ENCODE measurements at regions not wholly inside any gene's neighbourhood (a gene's known extent, or its start where the extent isn't known, plus 50 kb on each side); places are given as distances from the start of the nearest gene placed in this dataset.

- DNase-seq = no peak
Measured at GRCh38 chr4:3818371-3818770, 52.2 kb downstream of the ADRA2C start.

- DNase-seq = no peak
Measured at GRCh38 chr4:3819210-3819919, 53.2 kb downstream of the ADRA2C start.

GRCh38 chr4:3820016-3820805, 54.0 kb downstream of the ADRA2C start:
- DNase-seq = no peak

- no peak for DNase-seq
Measured at GRCh38 chr4:3820806-3821579, 54.8 kb downstream of the ADRA2C start.

- no peak for DNase-seq
Measured at GRCh38 chr4:3821580-3822229, 55.5 kb downstream of the ADRA2C start.

GRCh38 chr4:3822230-3822947, 56.2 kb downstream of the ADRA2C start:
- no peak for DNase-seq

GRCh38 chr4:3823496-3824341, 57.5 kb downstream of the ADRA2C start:
- DNase-seq = no peak

GRCh38 chr4:3824521-3825270, 58.5 kb downstream of the ADRA2C start:
- no peak for DNase-seq

- no peak for DNase-seq
Measured at GRCh38 chr4:3825530-3825929, 59.3 kb downstream of the ADRA2C start.

GRCh38 chr4:3826247-3827172, 60.3 kb downstream of the ADRA2C start:
- no peak for DNase-seq

GRCh38 chr4:3827616-3828492, 61.7 kb downstream of the ADRA2C start:
- no peak for DNase-seq

GRCh38 chr4:3828546-3828945, 62.4 kb downstream of the ADRA2C start:
- DNase-seq = no peak

GRCh38 chr4:3829211-3829955, 63.2 kb downstream of the ADRA2C start:
- no peak for DNase-seq

- no peak for DNase-seq
Measured at GRCh38 chr4:3829956-3830773, 64.0 kb downstream of the ADRA2C start.

- DNase-seq = no peak
Measured at GRCh38 chr4:3830774-3831528, 64.8 kb downstream of the ADRA2C start.
